A549 (cell line): ENCODE measurements at regions not wholly inside any gene's neighbourhood (a gene's known extent, or its start where the extent isn't known, plus 50 kb on each side); places are given as distances from the start of the nearest gene placed in this dataset.

Source experiments
- CBX8 ChIP-seq: fragments of 200-600 bp; sonication (generic); IDR thresholded peaks from 2 replicates; pipeline ENCODE4 v1.6.1; 2016
- CEBPB ChIP-seq, 2 experiments: fragments of >200 bp in 1 of 2; sonication (Bioruptor Twin) in 1 of 2; formaldehyde crosslinking in 1 of 2; IDR thresholded peaks; 2 replicates each; pipeline ENCODE4 v1.6.1; 2012 to 2016
- CHD2 ChIP-seq: fragments of 150-350 bp; IDR thresholded peaks from 2 replicates; pipeline ENCODE4 v1.6.1; 2014; ENCODE audit warnings: low read length; ENCODE audit not compliant: partially characterized antibody
- EHMT2 ChIP-seq: fragments of 200-600 bp; sonication (generic); IDR thresholded peaks from 2 replicates; pipeline ENCODE4 v1.6.1; 2016; ENCODE audit warnings: antibody characterized with exemption, low read depth, mild to moderate bottlenecking, moderate library complexity
- FOXS1 ChIP-seq: fragments of 250-450 bp; sonication (Bioruptor Pico); IDR thresholded peaks from 2 replicates; pipeline ENCODE4 v1.5.0; 2020; ENCODE audit warnings: mild to moderate bottlenecking, moderate library complexity
- HDAC2 ChIP-seq: fragments of 200-600 bp; sonication (generic); IDR thresholded peaks from 2 replicates; pipeline ENCODE4 v1.6.1; 2016
- HOXB13 ChIP-seq: fragments of 250-450 bp; sonication (Bioruptor Pico); IDR thresholded peaks from 2 replicates; pipeline ENCODE4 v1.5.0; 2020; ENCODE audit warnings: low read depth, mild to moderate bottlenecking, moderate library complexity
- HOXB5 ChIP-seq: fragments of 250-450 bp; sonication (Bioruptor Pico); IDR thresholded peaks from 2 replicates; pipeline ENCODE4 v1.5.0; 2020; ENCODE audit warnings: mild to moderate bottlenecking, moderate library complexity
- JUNB ChIP-seq: fragments of >200 bp; sonication (Bioruptor Twin); formaldehyde crosslinking; IDR thresholded peaks from 2 replicates; pipeline ENCODE4 v1.6.1; 2016
- KDM5A ChIP-seq: fragments of 200-600 bp; sonication (generic); IDR thresholded peaks from 2 replicates; pipeline ENCODE4 v1.6.1; 2016; ENCODE audit warnings: antibody characterized with exemption, mild to moderate bottlenecking
- MAZ ChIP-seq: fragments of 150-350 bp; IDR thresholded peaks from 2 replicates; pipeline ENCODE4 v1.6.1; 2014; ENCODE audit warnings: antibody characterized with exemption, low read depth, low read length, borderline replicate concordance
- PHF8 ChIP-seq: fragments of 200-600 bp; sonication (generic); IDR thresholded peaks from 2 replicates; pipeline ENCODE4 v1.6.1; 2016; ENCODE audit warnings: low read depth, mild to moderate bottlenecking, antibody characterized with exemption, moderate library complexity, borderline replicate concordance
- POLR2A ChIP-seq: IDR thresholded peaks from 2 replicates; pipeline ENCODE4 v1.6.1; 2012; ENCODE audit warnings: mild to moderate bottlenecking, low read length
- RCOR1 ChIP-seq: fragments of 150-350 bp; IDR thresholded peaks from 2 replicates; pipeline ENCODE4 v1.6.1; 2014; ENCODE audit warnings: antibody characterized with exemption, low read length, low read depth
- RFX5 ChIP-seq: fragments of 450-650 bp; IDR thresholded peaks from 2 replicates; pipeline ENCODE4 v1.7.1; 2014; ENCODE audit warnings: antibody characterized with exemption, mild to moderate bottlenecking, moderate library complexity
- RNF2 ChIP-seq: fragments of 200-600 bp; sonication (generic); IDR thresholded peaks from 2 replicates; pipeline ENCODE4 v1.6.1; 2016; ENCODE audit warnings: low read depth, mild to moderate bottlenecking, antibody characterized with exemption, moderate library complexity, borderline replicate concordance
- SMC3 ChIP-seq: fragments of >200 bp; sonication (Bioruptor Twin); formaldehyde crosslinking; IDR thresholded peaks from 3 replicates; pipeline ENCODE4 v1.6.1; 2018; ENCODE audit warnings: inconsistent platforms
- TFCP2L1 ChIP-seq: fragments of 250-450 bp; sonication (Bioruptor Pico); IDR thresholded peaks from 2 replicates; pipeline ENCODE4 v1.5.0; 2021; ENCODE audit warnings: mild to moderate bottlenecking
- ZNF302 ChIP-seq: fragments of 250-450 bp; sonication (Bioruptor Pico); IDR thresholded peaks from 2 replicates; pipeline ENCODE4 v1.9.0; 2021; ENCODE audit warnings: inconsistent platforms, mild to moderate bottlenecking, moderate library complexity
- TF ChIP-seq, protein P1 (sequence below): fragments of 150-350 bp; IDR thresholded peaks from 2 replicates; pipeline ENCODE4 v1.6.1; 2014; ENCODE audit warnings: low read depth, mild to moderate bottlenecking, low read length
- TF ChIP-seq, protein P2 (sequence below): fragments of >200 bp; sonication (Bioruptor Twin); formaldehyde crosslinking; IDR thresholded peaks from 3 replicates; pipeline ENCODE4 v1.6.1; 2016
- TF ChIP-seq, protein P3 (sequence below): IDR thresholded peaks from 2 replicates; pipeline ENCODE4 v1.6.1; 2012; ENCODE audit warnings: low read depth, borderline replicate concordance
- TF ChIP-seq, protein P4 (sequence below): IDR thresholded peaks from 2 replicates; pipeline ENCODE4 v1.6.1; 2012
- TF ChIP-seq, protein P5 (sequence below): fragments of >200 bp; sonication (Bioruptor Twin); formaldehyde crosslinking; IDR thresholded peaks from 2 replicates; pipeline ENCODE4 v1.6.1; 2016
- TF ChIP-seq, protein P6 (sequence below): fragments of 250-450 bp; sonication (Bioruptor Pico); IDR thresholded peaks from 2 replicates; pipeline ENCODE4 v1.5.0; 2020; ENCODE audit warnings: low read depth, mild to moderate bottlenecking, moderate library complexity
- TF ChIP-seq, protein P7 (sequence below): fragments of 450-650 bp; IDR thresholded peaks from 2 replicates; pipeline ENCODE4 v1.6.1; 2014; ENCODE audit warnings: antibody characterized with exemption

DNA sequence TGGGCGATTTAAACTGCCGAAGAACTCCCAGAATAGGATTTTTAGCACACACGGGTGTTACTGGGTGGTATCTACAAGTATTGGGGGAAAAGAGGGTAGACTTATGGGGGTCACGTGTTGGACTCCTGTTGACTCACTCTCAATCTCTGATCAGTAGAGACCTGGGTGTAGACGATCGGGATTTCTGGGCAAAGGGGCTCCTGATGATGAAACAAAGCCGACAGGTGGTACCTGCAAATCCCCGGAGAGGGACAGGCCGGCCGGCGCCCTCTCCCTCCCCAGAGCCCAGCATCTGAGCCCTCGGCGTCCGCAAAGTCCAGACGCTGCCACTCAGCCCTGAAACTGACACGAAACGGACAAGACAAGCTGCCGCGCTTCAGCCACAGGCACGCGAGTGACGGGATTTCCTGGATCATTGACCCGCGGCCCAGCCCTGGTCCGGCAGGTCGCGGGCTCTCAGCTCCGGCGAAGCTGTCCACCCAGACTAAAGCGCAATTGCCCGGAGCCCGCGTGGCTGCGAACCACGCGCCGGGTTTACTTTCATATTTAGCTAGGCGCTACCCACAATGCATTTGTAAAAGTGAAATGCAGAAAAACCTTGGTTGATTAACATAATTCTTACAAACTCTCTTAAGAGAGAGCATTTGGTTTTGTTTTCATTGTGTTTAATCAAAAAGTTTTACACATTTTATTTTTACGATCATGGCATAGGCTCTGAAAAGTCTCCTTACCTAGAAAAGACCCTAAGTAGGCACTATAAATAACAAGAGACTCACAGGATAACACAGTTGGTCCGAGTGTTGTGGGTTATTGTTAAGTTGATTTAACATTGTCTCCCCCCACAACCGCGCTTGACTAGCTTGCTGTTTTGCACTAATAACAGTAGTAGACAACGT is 56.9 kb upstream of the EZH2 start (continued):
- TF ChIP-seq, protein P1, sequence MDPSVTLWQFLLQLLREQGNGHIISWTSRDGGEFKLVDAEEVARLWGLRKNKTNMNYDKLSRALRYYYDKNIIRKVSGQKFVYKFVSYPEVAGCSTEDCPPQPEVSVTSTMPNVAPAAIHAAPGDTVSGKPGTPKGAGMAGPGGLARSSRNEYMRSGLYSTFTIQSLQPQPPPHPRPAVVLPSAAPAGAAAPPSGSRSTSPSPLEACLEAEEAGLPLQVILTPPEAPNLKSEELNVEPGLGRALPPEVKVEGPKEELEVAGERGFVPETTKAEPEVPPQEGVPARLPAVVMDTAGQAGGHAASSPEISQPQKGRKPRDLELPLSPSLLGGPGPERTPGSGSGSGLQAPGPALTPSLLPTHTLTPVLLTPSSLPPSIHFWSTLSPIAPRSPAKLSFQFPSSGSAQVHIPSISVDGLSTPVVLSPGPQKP = no peak
- no peak for TF ChIP-seq JUNB
- TF ChIP-seq, protein P2, sequence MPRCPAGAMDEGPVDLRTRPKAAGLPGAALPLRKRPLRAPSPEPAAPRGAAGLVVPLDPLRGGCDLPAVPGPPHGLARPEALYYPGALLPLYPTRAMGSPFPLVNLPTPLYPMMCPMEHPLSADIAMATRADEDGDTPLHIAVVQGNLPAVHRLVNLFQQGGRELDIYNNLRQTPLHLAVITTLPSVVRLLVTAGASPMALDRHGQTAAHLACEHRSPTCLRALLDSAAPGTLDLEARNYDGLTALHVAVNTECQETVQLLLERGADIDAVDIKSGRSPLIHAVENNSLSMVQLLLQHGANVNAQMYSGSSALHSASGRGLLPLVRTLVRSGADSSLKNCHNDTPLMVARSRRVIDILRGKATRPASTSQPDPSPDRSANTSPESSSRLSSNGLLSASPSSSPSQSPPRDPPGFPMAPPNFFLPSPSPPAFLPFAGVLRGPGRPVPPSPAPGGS = no peak
- TF ChIP-seq PHF8 = peak; percentile 55; the same call in 1 of the 2 replicates
- TF ChIP-seq RCOR1 = no peak
- no peak for TF ChIP-seq RFX5
- TF ChIP-seq EHMT2 = no peak
- no peak for TF ChIP-seq CBX8
- TF ChIP-seq, protein P3, sequence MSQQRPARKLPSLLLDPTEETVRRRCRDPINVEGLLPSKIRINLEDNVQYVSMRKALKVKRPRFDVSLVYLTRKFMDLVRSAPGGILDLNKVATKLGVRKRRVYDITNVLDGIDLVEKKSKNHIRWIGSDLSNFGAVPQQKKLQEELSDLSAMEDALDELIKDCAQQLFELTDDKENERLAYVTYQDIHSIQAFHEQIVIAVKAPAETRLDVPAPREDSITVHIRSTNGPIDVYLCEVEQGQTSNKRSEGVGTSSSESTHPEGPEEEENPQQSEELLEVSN = peak; percentile 76; the same call in 1 of the 2 replicates
- TF ChIP-seq FOXS1 (CRISPR knock-in tag) = 0 out of 2 replicates have a peak, but pooled peaks have one; percentile 35
- TF ChIP-seq, protein P4, sequence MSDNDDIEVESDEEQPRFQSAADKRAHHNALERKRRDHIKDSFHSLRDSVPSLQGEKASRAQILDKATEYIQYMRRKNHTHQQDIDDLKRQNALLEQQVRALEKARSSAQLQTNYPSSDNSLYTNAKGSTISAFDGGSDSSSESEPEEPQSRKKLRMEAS = peak; percentile 97
- no peak for TF ChIP-seq MAZ
- TF ChIP-seq, protein P5, sequence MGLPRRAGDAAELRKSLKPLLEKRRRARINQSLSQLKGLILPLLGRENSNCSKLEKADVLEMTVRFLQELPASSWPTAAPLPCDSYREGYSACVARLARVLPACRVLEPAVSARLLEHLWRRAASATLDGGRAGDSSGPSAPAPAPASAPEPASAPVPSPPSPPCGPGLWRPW = no peak
- TF ChIP-seq, protein P6, sequence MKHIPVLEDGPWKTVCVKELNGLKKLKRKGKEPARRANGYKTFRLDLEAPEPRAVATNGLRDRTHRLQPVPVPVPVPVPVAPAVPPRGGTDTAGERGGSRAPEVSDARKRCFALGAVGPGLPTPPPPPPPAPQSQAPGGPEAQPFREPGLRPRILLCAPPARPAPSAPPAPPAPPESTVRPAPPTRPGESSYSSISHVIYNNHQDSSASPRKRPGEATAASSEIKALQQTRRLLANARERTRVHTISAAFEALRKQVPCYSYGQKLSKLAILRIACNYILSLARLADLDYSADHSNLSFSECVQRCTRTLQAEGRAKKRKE (CRISPR knock-in tag) = no peak
- TF ChIP-seq SMC3 = no peak
- TF ChIP-seq HDAC2 = no peak
- no peak for TF ChIP-seq KDM5A
- no peak for TF ChIP-seq CHD2
- no peak for TF ChIP-seq HOXB5
- no peak for TF ChIP-seq RNF2
- no peak for TF ChIP-seq ZNF302 (CRISPR knock-in tag)
- TF ChIP-seq HOXB13 (CRISPR knock-in tag) = no peak
- peak; percentile 47 for TF ChIP-seq POLR2A
- no peak for TF ChIP-seq TFCP2L1
- no peak; a peak in 1 of 4 replicates for TF ChIP-seq CEBPB (IDR thresholded peaks at IDR 0.05)
- TF ChIP-seq, protein P7, sequence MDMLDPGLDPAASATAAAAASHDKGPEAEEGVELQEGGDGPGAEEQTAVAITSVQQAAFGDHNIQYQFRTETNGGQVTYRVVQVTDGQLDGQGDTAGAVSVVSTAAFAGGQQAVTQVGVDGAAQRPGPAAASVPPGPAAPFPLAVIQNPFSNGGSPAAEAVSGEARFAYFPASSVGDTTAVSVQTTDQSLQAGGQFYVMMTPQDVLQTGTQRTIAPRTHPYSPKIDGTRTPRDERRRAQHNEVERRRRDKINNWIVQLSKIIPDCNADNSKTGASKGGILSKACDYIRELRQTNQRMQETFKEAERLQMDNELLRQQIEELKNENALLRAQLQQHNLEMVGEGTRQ = peak; percentile 88
